ENCODE measurements at regions not wholly inside any gene's neighbourhood (a gene's known extent, or its start where the extent isn't known, plus 50 kb on each side); places are given as distances from the start of the nearest gene placed in this dataset.

GRCh38 chr1:96964761-96965160 lies 243.2 kb downstream of the PTBP2 start:
- no peak for DNase-seq (ENCODE audit: low read depth)

- DNase-seq (ENCODE audit: low read depth): peak; percentile 57
Measured at GRCh38 chr1:96966536-96967138, 245.1 kb downstream of the PTBP2 start.

- DNase-seq (ENCODE audit: low read depth): no peak
Measured at GRCh38 chr1:96967311-96967710, 245.7 kb downstream of the PTBP2 start.

GRCh38 chr1:96968541-96968940 lies 247.0 kb downstream of the PTBP2 start:
- no peak for DNase-seq (ENCODE audit: low read depth)

GRCh38 chr1:96968983-96969382 lies 247.4 kb downstream of the PTBP2 start:
- no peak for DNase-seq (ENCODE audit: low read depth)

- no peak for DNase-seq (ENCODE audit: low read depth)
Measured at GRCh38 chr1:96969656-96970163, 248.1 kb downstream of the PTBP2 start.

GRCh38 chr1:96971439-96971838 lies 249.9 kb downstream of the PTBP2 start:
- DNase-seq (ENCODE audit: low read depth): no peak

GRCh38 chr1:96971849-96972602 lies 250.4 kb downstream of the PTBP2 start:
- DNase-seq (ENCODE audit: low read depth): no peak

GRCh38 chr1:96973605-96974004 lies 252.0 kb downstream of the PTBP2 start:
- DNase-seq (ENCODE audit: low read depth): no peak

GRCh38 chr1:96978444-96978843 lies 256.9 kb downstream of the PTBP2 start:
- DNase-seq (ENCODE audit: low read depth): no peak

- DNase-seq (ENCODE audit: low read depth): no peak
Measured at GRCh38 chr1:96978901-96979300, 257.3 kb downstream of the PTBP2 start.

- no peak for DNase-seq (ENCODE audit: low read depth)
Measured at GRCh38 chr1:96979304-96980268, 258.0 kb downstream of the PTBP2 start.

GRCh38 chr1:96980448-96980847 lies 258.9 kb downstream of the PTBP2 start:
- no peak for DNase-seq (ENCODE audit: low read depth)

- no peak for DNase-seq (ENCODE audit: low read depth)
Measured at GRCh38 chr1:96981181-96981580, 259.6 kb downstream of the PTBP2 start.

- DNase-seq (ENCODE audit: low read depth): no peak
Measured at GRCh38 chr1:96982118-96982517, 260.5 kb downstream of the PTBP2 start.

GRCh38 chr1:96983866-96984265 lies 262.3 kb downstream of the PTBP2 start:
- no peak for DNase-seq (ENCODE audit: low read depth)

- no peak for DNase-seq (ENCODE audit: low read depth)
Measured at GRCh38 chr1:96987186-96987703, 265.7 kb downstream of the PTBP2 start.

GRCh38 chr1:96989302-96989701 lies 267.7 kb downstream of the PTBP2 start:
- no peak for DNase-seq (ENCODE audit: low read depth)

GRCh38 chr1:96990136-96990535 lies 268.6 kb downstream of the PTBP2 start:
- DNase-seq (ENCODE audit: low read depth): no peak

GRCh38 chr1:96991261-96991660 lies 269.7 kb downstream of the PTBP2 start:
- no peak for DNase-seq (ENCODE audit: low read depth)

GRCh38 chr1:96992871-96993270 lies 271.3 kb downstream of the PTBP2 start:
- DNase-seq (ENCODE audit: low read depth): no peak

GRCh38 chr1:96995351-96995750 lies 273.8 kb downstream of the PTBP2 start:
- DNase-seq (ENCODE audit: low read depth): no peak
